Activated CD8-positive, alpha-beta memory T cell treated with anti-CD3 and anti-CD28 coated beads, Interleukin-2, amount 50 U/mL, for 24 hours (primary cell): ENCODE measurements at regions not wholly inside any gene's neighbourhood (a gene's known extent, or its start where the extent isn't known, plus 50 kb on each side); places are given as distances from the start of the nearest gene placed in this dataset.

Source experiments
- DNase-seq: peaks from one replicate; pipeline ENCODE4 v3.0.0-alpha.2; 2020; ENCODE audit errors: extremely low read depth

DNA sequence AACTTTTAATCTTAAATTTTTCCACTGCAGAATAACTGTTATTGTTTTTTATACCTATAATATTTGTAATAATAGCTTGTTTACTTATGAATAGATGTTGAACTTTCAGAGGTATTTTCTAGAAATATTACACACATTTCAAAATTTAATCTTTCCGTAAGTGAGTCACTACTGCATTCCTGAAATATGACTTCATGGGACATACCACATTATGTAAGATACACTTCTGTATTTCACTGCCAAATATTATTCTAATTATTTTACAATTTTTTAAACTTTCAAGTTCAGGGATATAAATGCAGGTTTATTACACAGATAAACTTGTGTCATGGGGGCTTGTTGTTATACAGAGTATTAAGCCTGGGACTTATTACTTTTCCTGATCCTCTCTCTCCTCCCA lies 2220.5 kb downstream of the NCAM2 start:
- no peak for DNase-seq

DNA sequence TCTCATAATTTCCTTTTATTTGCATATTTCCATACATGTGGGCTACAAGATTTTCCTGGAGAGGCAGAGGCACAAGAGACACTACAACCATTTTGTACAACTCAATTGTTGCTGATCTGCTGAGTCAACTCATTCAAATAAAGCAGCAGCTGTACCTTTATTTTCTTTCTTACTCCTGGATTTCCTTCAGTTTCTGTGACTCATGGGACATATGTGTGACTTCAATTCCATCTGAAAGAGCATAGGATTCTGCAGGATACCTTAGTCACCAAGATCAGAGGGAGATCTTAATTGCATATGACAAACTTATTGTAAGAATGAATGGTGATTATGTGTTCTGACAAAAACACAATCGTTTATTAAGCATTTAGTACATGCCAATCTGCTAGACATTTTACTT lies 2219.4 kb downstream of the NCAM2 start:
- DNase-seq, result no peak

DNA sequence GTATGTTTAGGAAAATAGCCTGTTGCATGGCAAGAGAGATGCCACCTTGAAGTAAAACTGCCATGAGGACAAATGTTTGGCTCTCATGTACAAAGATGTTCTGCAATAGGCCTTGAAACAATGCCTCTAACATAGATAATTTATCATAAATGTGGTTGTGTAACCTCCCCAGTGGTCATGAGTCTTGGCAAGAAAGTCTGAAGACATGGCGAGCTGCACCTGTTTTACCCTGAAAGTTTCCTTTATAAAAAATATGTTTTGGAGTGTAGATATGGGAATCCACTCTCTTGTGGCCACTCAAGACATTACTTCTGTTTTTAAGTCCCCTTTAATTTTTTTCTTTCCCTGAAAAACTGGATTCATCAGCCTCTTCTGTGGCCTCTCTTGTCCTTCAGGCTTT lies 2217.1 kb downstream of the NCAM2 start:
- no peak for DNase-seq
